GM19023 (cell line): ENCODE measurements at regions not wholly inside any gene's neighbourhood (a gene's known extent, or its start where the extent isn't known, plus 50 kb on each side); places are given as distances from the start of the nearest gene placed in this dataset.

ENCODE experiments used
- ATAC-seq: cut with Tn5 transposase; IDR thresholded peaks from one replicate; pipeline ENCODE4 v1.9.1; 2021; ENCODE audit warnings: mild to moderate bottlenecking, moderate library complexity; ENCODE audit not compliant: unreplicated experiment

DNA sequence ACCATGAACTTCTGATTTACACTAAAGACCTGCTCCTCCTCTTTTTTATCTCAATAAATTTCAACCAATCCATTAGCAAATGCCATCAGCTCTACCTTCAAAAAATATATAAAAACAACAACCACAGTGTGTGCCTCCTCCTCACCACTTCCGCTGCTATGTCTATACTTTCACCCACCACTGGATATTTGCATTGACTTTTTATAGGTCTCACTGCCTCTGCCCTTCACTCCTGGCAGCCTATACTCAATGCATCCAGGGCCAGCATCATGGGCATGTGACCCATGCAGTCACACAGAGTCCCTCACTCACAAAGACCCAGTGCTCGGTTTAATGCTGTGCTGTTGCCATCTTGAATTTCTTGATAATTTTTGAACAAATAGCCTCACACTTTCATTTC, 53.5 kb upstream of the CCDC54 start:
- ATAC-seq: no peak

DNA sequence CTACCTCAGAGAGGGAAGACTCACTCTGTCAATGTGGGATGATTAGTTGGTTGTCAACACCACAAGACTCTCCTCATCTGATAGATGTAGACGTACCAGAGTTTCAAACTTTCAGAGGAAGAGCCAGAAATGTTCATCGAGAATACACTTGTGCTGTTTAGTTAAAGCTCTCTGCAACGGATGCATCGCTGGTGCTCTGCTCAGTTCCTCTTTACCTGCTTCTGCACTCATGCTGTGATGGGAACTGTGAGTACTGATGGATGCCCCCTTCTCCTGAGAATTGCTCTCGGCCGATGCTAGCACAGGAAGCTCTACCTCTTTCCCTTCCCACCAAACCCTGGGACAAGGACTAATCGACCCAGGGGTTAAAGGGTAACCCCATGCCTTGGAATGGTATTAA, 51.8 kb upstream of the CCDC54 start:
- no peak for ATAC-seq
